Fibroblast of gingiva (primary cell): ENCODE measurements at regions not wholly inside any gene's neighbourhood (a gene's known extent, or its start where the extent isn't known, plus 50 kb on each side); places are given as distances from the start of the nearest gene placed in this dataset.

Experiments
- DNase-seq: peaks from one replicate; pipeline ENCODE4 v3.0.0-alpha.2; 2011; ENCODE audit warnings: low read depth

- no peak for DNase-seq
These were observed 637.7 kb upstream of the ID2 start for GRCh38 chr2:8044046-8044594.

DNA sequence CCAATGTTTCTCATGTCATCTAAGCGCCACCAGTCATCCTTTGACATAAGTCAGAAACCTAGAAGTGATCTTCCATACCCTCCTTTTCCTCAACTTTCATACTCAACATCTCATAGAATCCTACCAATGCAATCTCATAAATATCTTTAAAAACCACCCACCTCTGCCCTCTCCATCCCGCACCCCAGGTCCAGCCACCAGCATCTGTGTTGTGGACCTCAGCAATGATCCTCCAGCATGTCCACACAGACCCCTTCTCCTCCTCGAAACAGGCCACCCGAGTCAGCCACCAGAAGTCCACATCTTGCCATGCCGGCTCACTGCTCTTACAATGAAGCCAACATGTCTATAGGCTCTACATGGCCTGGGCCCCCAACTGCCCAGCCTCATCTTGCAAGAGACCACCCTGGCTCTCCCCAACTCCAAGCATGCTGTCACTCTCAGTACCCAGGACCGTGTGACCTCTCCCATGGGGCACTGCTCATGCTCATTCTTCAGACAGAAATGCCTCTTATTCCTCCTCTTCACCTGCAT lies 636.7 kb upstream of the ID2 start:
- no peak for DNase-seq

GRCh38 chr2:8046849-8047248 lies 635.0 kb upstream of the ID2 start:
- DNase-seq, result no peak

DNA sequence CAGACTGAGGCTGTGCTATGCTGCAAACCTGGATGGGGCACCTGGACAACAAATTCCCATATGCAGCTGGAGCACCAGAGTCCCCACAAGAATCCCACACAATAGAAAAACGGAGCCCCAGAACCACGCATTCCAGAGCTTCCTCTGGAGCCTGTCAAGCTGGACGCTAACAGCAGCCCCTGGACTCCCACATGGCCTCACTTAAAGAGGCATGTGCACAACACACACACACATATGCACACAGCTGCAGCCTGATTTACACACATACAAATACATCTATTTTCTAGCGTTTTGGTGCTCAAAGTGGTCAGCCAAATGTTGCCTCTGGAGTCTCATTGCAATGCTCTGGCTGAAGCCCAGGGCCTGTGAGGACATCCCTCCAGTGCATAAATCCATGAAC lies 632.7 kb upstream of the ID2 start:
- DNase-seq, result no peak

GRCh38 chr2:8049851-8050571 lies 631.8 kb upstream of the ID2 start:
- no peak for DNase-seq

DNA sequence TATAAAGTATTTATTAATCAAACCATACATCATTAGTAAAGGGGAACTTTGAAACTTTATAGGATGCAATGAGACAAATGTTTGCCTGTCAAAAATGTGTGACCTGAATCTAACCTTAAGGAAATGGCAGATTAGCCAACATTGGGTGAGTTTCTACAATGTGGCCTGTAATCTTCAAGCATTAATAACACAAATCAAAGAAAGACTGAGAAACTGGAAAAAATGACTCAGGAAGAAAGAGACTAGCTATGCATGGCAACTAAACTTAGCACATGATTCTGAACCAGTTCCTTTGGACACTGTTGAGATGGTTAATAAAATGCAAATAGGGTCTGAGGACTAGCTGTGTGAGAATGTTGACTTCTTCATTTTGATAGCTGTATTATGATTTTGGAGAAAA lies 628.6 kb upstream of the ID2 start:
- DNase-seq, result no peak

DNA sequence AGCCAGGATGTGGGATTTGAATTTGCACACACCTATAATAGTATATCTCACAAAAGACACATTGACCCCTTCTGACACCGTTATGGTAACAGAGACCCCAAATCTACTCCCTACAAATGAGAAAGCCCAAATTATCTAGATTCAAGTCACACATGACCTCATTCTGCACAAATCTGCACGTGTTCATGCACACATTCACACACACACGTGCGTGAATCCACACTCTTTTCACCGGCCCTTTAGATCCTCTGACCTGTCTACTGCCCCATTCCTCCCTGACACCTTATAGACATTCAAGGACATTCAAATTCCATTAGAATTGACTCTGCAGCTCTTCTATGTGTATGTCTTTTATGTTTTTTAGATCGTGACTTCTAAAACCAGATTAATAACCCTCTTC lies 627.8 kb upstream of the ID2 start:
- DNase-seq, result no peak

DNA sequence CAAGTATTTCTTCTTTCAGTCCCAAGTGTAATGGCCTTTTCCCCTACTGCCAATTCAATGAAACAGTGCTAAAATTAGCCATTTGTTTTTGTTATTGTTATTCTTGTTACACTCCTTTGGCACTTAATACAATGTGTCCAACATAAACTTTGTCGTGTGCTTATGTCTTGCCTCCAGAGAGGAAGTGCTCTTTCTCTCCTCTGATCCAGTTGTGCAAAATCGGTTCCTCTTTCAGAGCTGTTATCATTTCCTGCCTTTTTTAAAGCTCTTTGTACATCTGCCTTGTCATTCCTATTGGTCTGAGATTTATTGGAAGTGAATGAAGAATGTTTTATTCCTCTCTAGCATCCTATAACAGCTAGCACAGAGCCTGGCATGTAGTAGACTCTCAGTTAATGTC lies 623.2 kb upstream of the ID2 start:
- DNase-seq, result no peak

DNA sequence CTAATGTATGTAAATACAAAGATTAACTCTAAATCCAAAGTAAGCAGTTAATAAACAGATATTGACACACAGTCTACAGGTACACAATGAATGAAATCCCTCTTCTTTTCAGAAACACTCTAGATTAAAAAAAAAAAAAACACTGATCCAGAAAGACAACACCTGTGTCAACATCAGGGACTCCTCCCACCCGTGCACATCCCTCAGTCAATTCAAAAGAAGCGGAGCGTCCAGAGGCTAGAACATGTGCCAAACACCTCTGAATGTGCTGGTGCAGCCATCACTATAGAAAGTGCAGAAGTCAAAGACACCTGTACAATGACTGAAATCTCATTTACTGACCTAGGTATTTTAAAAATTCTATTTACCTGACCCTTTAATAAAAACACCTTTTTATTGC lies 622.6 kb upstream of the ID2 start:
- no peak for DNase-seq

DNA sequence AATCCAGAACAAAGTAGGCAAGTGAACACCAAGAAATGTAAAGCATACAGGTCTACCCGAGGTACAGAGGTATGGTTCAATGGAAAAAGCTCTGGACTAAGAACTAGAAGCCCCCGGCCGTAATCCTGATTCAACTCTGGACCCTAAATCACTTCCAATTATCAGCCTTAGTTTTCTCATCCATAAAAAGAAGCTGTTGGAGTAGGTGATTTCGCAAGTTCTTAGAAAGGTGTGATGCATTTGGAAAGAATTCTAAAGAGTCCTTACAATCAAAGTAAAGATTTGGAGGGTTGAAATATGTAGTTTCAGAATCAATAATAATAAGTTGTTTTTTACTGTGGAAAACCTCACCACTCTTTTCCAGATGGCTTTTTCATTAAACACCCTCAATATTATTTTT lies 622.1 kb upstream of the ID2 start:
- DNase-seq, result no peak

GRCh38 chr2:8061219-8061618 lies 620.6 kb upstream of the ID2 start:
- DNase-seq, result no peak

- no peak for DNase-seq
These were observed 617.3 kb upstream of the ID2 start for GRCh38 chr2:8064603-8065002.

DNA sequence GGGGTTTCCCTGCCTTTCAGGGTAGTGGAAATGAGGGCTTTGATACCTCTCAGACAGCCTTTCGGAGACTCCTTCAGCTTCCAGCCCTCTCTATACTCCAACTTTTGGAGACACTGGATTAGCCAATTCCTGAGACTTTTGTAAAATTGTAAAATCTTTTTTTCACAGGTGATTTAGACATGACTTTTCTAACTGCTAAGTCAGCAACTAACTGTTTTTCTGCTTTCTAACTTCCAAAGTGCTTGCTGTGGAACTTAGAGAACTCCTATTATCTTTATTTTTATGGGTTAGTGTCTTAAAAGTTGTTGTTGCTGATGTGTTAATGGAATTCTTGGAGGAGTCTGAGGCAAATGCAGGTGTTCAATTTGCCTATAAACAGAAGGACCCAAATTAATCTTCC lies 616.7 kb upstream of the ID2 start:
- DNase-seq, result no peak

- DNase-seq, result no peak
These were observed 614.0 kb upstream of the ID2 start for GRCh38 chr2:8067784-8068336.

- no peak for DNase-seq
These were observed 608.9 kb upstream of the ID2 start for GRCh38 chr2:8072907-8073306.

DNA sequence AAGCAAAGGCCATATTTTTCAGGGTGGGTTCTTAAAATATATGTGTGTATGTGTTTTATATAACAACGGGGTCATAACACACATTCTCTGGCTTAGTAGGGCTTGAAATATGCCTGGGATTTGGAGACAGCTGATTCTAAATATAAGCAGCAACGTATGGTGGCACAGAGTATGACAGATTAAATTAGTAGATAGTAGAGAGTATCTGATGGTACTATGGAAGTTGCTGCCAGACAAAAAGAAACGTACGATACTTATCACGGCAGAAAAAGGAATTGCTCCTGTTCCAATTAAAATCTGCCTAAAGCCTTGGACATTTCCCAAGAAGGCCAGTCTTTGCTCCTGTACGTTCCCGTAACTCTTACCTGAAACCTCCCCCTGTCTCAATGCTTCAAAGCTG lies 607.9 kb upstream of the ID2 start:
- no peak for DNase-seq

- DNase-seq, result no peak
These were observed 605.2 kb upstream of the ID2 start for GRCh38 chr2:8076448-8077342.

- no peak for DNase-seq
These were observed 603.2 kb upstream of the ID2 start for GRCh38 chr2:8078705-8079104.

DNA sequence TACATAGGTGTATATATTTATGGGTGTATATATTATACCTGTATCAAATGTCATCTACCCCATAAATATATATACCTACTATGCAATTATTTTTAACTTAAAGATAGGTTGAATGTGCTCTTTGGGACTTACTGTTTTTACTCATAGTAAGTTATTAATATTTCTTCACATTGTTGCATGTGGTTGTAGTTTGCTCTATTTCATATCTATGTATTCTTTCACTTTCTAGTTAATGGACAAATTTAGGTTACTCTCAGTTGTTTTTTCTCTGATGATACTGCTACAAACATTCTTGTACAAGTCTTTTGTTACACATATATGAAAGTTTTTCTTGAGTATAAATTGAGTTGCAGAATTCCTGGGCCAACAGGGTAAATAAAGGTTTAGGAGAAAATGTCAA lies 601.8 kb upstream of the ID2 start:
- DNase-seq, result no peak

GRCh38 chr2:8081130-8081529 lies 600.7 kb upstream of the ID2 start:
- no peak for DNase-seq

DNA sequence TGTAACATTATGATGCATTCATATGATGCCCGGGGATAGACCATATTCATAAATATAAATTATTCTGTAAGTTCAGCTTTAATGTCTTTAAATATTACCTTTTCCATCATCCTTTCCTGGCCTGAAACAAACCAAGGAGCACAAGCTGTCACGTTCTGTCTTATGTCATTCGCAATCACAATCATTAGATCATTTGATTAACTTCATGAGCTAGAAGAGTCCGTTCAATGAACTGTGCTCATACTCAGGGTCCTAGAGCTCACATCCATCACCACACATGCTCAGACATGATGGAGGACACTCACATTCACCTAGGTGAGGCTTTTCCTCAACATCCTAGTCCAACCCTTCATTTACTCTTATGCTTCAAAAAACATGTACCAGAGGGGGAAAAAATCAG lies 599.0 kb upstream of the ID2 start:
- no peak for DNase-seq

DNA sequence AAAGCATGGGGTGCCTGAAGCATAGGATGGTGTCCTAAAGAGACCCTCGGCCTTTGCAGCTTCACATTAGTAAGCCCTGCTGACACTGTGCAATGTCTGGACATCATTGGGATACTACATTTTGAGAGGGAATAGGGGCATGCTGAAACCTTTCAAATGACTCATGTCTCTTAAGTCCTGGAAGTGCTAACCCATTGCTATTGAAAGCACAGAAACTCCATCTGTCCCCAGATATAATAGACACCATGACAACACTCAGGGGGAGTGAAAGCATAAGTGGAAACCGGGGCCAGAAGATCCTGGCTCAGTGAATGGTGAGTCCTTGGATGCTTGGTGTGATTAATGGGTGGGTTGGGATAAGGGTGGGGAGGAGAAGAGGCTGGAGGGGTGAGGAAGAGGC lies 595.5 kb upstream of the ID2 start:
- no peak for DNase-seq
